K562 (cell line): ENCODE measurements at regions not wholly inside any gene's neighbourhood (a gene's known extent, or its start where the extent isn't known, plus 50 kb on each side); places are given as distances from the start of the nearest gene placed in this dataset.

Experiments used
- ATAC-seq: fragments of 200-7000 bp; cut with Tn5 transposase; 3 replicates; pipeline ENCODE4 v1.9.1; 2020; ENCODE audit warnings: moderate library complexity
- BruUV-seq: library from RNA; stranded (reverse); fragments of 400-500 nt; replicated peaks from 2 replicates; lab custom pipeline; 2021; lab: Mats Ljungman, UMichigan
- CTCF ChIA-PET: fragments of 300-600 bp; formaldehyde crosslinking; extraction: SDS; loops from one replicate; lab custom pipeline; 2021; ENCODE audit warnings: low intra/inter-chr PET ratio; lab: Yijun Ruan, JAX
- POLR2A ChIA-PET: fragments of 300-600, 350-650 bp; sonication (Branson Sonifier 250); formaldehyde crosslinking; extraction: SDS; loops from one replicate; lab custom pipeline; 2021; ENCODE audit warnings: antibody characterized with exemption, inconsistent platforms; lab: Yijun Ruan, JAX
- DNase-seq, 4 experiments: peaks; one replicate each; pipeline versions ENCODE4 v3.0.0 to v3.0.0-alpha.2; 2011 to 2018; ENCODE audit warnings: low spot score in 3 of 4, mixed read lengths in 3 of 4; ENCODE audit errors: extremely low read depth in 1 of 4
- FAIRE-seq: peaks from 2 replicates; lab custom pipeline; 2011; peaks lifted over from hg19 to GRCh38; lab: Jason Lieb, UNC
- H2AFZ ChIP-seq: 2 replicates; pipeline ENCODE4 v1.6.0; 2011; ENCODE audit warnings: low read depth, low read length, control low read depth, inconsistent platforms
- H3K27ac ChIP-seq: fragments of 200-600 bp; 3 replicates; pipeline ENCODE4 v1.8.0; 2011; ENCODE audit warnings: low read depth, mild to moderate bottlenecking, control low read depth, inconsistent platforms, low read length, moderate library complexity, mixed read lengths; ENCODE audit errors: extremely low read depth
- H3K27me3 ChIP-seq, 2 experiments: fragments of 300-600 bp in 1 of 2; 2 replicates in 1 of 2; 3 replicates in 1 of 2; pipeline versions ENCODE4 v1.6.0 to v1.8.0; 2011; ENCODE audit warnings: inconsistent platforms in 2 of 2, low read length in 2 of 2, mild to moderate bottlenecking in 1 of 2, mixed read lengths in 1 of 2, moderate library complexity in 1 of 2; ENCODE audit not compliant: control insufficient read depth in 2 of 2, insufficient read depth in 2 of 2
- H3K36me3 ChIP-seq: fragments of 300-600 bp; 3 replicates; pipeline ENCODE4 v1.8.0; 2011; ENCODE audit warnings: mild to moderate bottlenecking, low read length, inconsistent platforms; ENCODE audit not compliant: control insufficient read depth, insufficient read depth
- H3K4me1 ChIP-seq, 2 experiments: fragments of 200-600 bp in 1 of 2; replicated peaks in 1 of 2; 2 replicates in 1 of 2; 3 replicates in 1 of 2; pipeline versions ENCODE4 v1.5.1 to v1.8.0; 2011; ENCODE audit warnings: inconsistent platforms in 2 of 2, low read length in 2 of 2, mild to moderate bottlenecking in 1 of 2, mixed read lengths in 1 of 2, moderate library complexity in 1 of 2; ENCODE audit not compliant: control insufficient read depth in 2 of 2, insufficient read depth in 2 of 2
- H3K4me2 ChIP-seq: 2 replicates; pipeline ENCODE4 v1.6.1; 2011; ENCODE audit warnings: low read length, control low read depth, inconsistent platforms, mixed read lengths; ENCODE audit not compliant: insufficient read depth
- H3K4me3 ChIP-seq: fragments of 200-600 bp; sonication (generic), shearing (Covaris generic); 2 replicates; pipeline ENCODE4 v1.5.1; 2016; ENCODE audit warnings: control low read depth, inconsistent platforms
- H3K79me2 ChIP-seq: fragments of 200-600 bp; 3 replicates; pipeline ENCODE4 v1.8.0; 2011; ENCODE audit warnings: low read length, inconsistent platforms; ENCODE audit not compliant: control insufficient read depth, insufficient read depth
- H3K9ac ChIP-seq, 2 experiments: 2 replicates each; pipeline versions ENCODE4 v1.6.0 to v1.6.1; 2011; ENCODE audit warnings: low read depth in 2 of 2, low read length in 2 of 2, control low read depth in 1 of 2, inconsistent platforms in 1 of 2, mild to moderate bottlenecking in 1 of 2, mixed read lengths in 1 of 2; ENCODE audit not compliant: insufficient read depth in 1 of 2
- H3K9me1 ChIP-seq: one replicate; pipeline ENCODE4 v1.6.0; 2011; ENCODE audit warnings: inconsistent platforms, mild to moderate bottlenecking, low read length, moderate library complexity; ENCODE audit not compliant: control insufficient read depth, insufficient read depth
- H3K9me3 ChIP-seq: replicated peaks from 2 replicates; pipeline ENCODE4 v1.5.1; 2011; ENCODE audit warnings: low read depth, low read length, inconsistent platforms; ENCODE audit not compliant: control insufficient read depth, insufficient read depth
- H4K20me1 ChIP-seq: replicated peaks from 2 replicates; pipeline ENCODE4 v1.6.1; 2011; ENCODE audit warnings: low read length, inconsistent platforms, mixed read lengths; ENCODE audit not compliant: control insufficient read depth, insufficient read depth
- MCM5 ChIP-seq: fragments of 450-650 bp; IDR thresholded peaks from 2 replicates; pipeline ENCODE4 v1.6.1; 2016; ENCODE audit warnings: low read depth
- MYC ChIP-seq, 2 experiments: fragments of 250-450 bp in 1 of 2; sonication (Bioruptor Pico) in 1 of 2; IDR thresholded peaks; 2 replicates each; pipeline versions ENCODE4 v1.5.1 to v1.6.1; 2012 to 2021; ENCODE audit warnings: low read depth in 2 of 2, borderline replicate concordance in 1 of 2, improper control_type of control experiment in 1 of 2, low read length in 1 of 2, mild to moderate bottlenecking in 1 of 2, moderate library complexity in 1 of 2
- RBFOX2 ChIP-seq: fragments of 200-400 bp; formaldehyde crosslinking; IDR thresholded peaks from 2 replicates; pipeline ENCODE4 v1.6.1; 2017; ENCODE audit warnings: low read depth, mild to moderate bottlenecking, low read length, moderate library complexity
- THRAP3 ChIP-seq: fragments of 450-650 bp; IDR thresholded peaks from 2 replicates; pipeline ENCODE4 v1.6.1; 2016; ENCODE audit warnings: mild to moderate bottlenecking, inconsistent platforms, borderline replicate concordance
- WHSC1 ChIP-seq: IDR thresholded peaks from one replicate; pipeline ENCODE4 v1.6.1; 2012; ENCODE audit warnings: low read length, control low read depth, inconsistent platforms
- ZNF407 ChIP-seq: fragments of 450-650 bp; IDR thresholded peaks from 2 replicates; pipeline ENCODE4 v1.6.1; 2016; ENCODE audit warnings: low read depth
- ZNF717 ChIP-seq: fragments of 250-450 bp; sonication (Bioruptor Pico); IDR thresholded peaks from 2 replicates; pipeline ENCODE4 v1.5.0; 2021
- WGBS: fragments of 100-300 bp; shearing (Covaris generic); methylation state at CpG from one replicate; pipeline ENCODE4 v1.1.6; 2016; ENCODE audit warnings: low coverage, mixed read lengths; ENCODE audit not compliant: insufficient coverage; ENCODE audit errors: missing lambda C conversion rate; 5-methylcytosine and 5-hydroxymethylcytosine counted together
- in situ Hi-C: fragments of 300-500 bp; cut with MboI; formaldehyde crosslinking; loops from 4 replicates; pipeline ENCODE4 v1.15.0; 2018; ENCODE audit warnings: inconsistent platforms, mixed read lengths
- intact Hi-C: fragments of 100-400 bp; cut with micrococcal nuclease; formaldehyde crosslinking; loops from 2 replicates; pipeline ENCODE4 v1.14.2; 2022
- TF ChIP-seq, protein P1 (sequence below): sonication (generic); formaldehyde crosslinking; IDR thresholded peaks from 2 replicates; pipeline ENCODE4 v1.8.0; 2022; ENCODE audit warnings: mild to moderate bottlenecking, missing genetic modification reagents

- no peak overlapping the region for H3K4me2 ChIP-seq
- in situ Hi-C loops, result no loop called here
- no TSS peak for BruUV-seq
- 0% methylated on average over 2 of the region's 2 CpGs for WGBS
- DNase-seq, result no peak
- ATAC-seq, result no peak
- TF ChIP-seq ZNF717 (CRISPR knock-in tag), result no peak
- no peak for TF ChIP-seq THRAP3
- TF ChIP-seq RBFOX2, result no peak
- no peak for TF ChIP-seq ZNF407
- TF ChIP-seq WHSC1, result no peak
- TF ChIP-seq MYC (IDR thresholded peaks at IDR 0.05; ENCODE audit: low read depth, low read length), result no peak
- TF ChIP-seq MYC (CRISPR knock-in tag; IDR thresholded peaks at IDR 0.05; ENCODE audit: borderline replicate concordance, low read depth), result no peak
- TF ChIP-seq, protein P1, sequence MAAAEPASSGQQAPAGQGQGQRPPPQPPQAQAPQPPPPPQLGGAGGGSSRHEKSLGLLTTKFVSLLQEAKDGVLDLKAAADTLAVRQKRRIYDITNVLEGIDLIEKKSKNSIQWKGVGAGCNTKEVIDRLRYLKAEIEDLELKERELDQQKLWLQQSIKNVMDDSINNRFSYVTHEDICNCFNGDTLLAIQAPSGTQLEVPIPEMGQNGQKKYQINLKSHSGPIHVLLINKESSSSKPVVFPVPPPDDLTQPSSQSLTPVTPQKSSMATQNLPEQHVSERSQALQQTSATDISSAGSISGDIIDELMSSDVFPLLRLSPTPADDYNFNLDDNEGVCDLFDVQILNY (CRISPR knock-in tag), result no peak
- TF ChIP-seq MCM5, result no peak
- TF ChIP-seq, all 486 proteins: peak for 0
- Histone ChIP-seq H3K79me2 (no peaks in the 10 kb centered on the region), H3K36me3 (no peaks in the 10 kb centered on the region), H3K27ac (no peak overlapping the region), H3K4me1 (no peaks in the 10 kb centered on the region), H3K9me1 (no peaks in the 10 kb centered on the region), H3K9ac (no peak overlapping the region), H3K4me3 (no peak overlapping the region), H4K20me1 (no peaks in the 10 kb centered on the region), H3K9me3 (no peaks in the 10 kb centered on the region), H2AFZ (no peak overlapping the region), H3K27me3 (no peaks in the 10 kb centered on the region)
- ChIA-PET CTCF (no interaction called here), POLR2A (no interaction called here)
- FAIRE-seq, result no peak
- intact Hi-C loops, result no loop called here
Measured at GRCh38 chr1:60152891-60153290, 79.3 kb upstream of the C1orf87 start.
